Liver (tissue), 3 donors: ENCODE measurements at regions not wholly inside any gene's neighbourhood (a gene's known extent, or its start where the extent isn't known, plus 50 kb on each side); places are given as distances from the start of the nearest gene placed in this dataset.

ENCODE experiments used
- ATF3 ChIP-seq: IDR thresholded peaks from 2 replicates; pipeline ENCODE4 v1.6.1; 2016; ENCODE audit warnings: antibody characterized with exemption
- CTCF ChIP-seq: fragments of 150-350 bp; IDR thresholded peaks from 2 replicates; pipeline ENCODE4 v1.5.1; 2017; ENCODE audit warnings: improper control_type of control experiment, low read depth, low read length; ENCODE audit not compliant: missing input control
- GABPA ChIP-seq, 2 donors: IDR thresholded peaks in 1 of 2; conservative IDR thresholded peaks in 1 of 2; 2 replicates each; pipeline ENCODE4 v1.6.1; 2016; ENCODE audit warnings: antibody characterized with exemption in 2 of 2, mild to moderate bottlenecking in 1 of 2, moderate library complexity in 1 of 2
- JUND ChIP-seq, 2 donors: IDR thresholded peaks; 2 replicates each; pipeline ENCODE4 v1.6.1; 2016; ENCODE audit warnings: antibody characterized with exemption in 2 of 2
- RAD21 ChIP-seq, 2 donors: IDR thresholded peaks; 2 replicates each; pipeline ENCODE4 v1.6.1; 2016; ENCODE audit warnings: antibody characterized with exemption in 2 of 2, mild to moderate bottlenecking in 2 of 2
- REST ChIP-seq: IDR thresholded peaks from 2 replicates; pipeline ENCODE4 v1.6.1; 2016; ENCODE audit warnings: antibody characterized with exemption, mild to moderate bottlenecking
- ZBTB33 ChIP-seq: IDR thresholded peaks from 2 replicates; pipeline ENCODE4 v1.6.1; 2016; ENCODE audit warnings: antibody characterized with exemption
- donor health status: healthy.
- donor health status: healthy.

GRCh38 chr20:50259705-50260478 is 69.3 kb downstream of the CEBPB start:
- TF ChIP-seq ATF3 (no peak), CTCF (no peak), GABPA (IDR thresholded peaks at IDR 0.05 in 1 of 2, conservative IDR thresholded peaks at IDR 0.05 in 1 of 2) (no peak), ZBTB33 (no peak), REST (no peak), RAD21 (IDR thresholded peaks at IDR 0.05) (no peak), JUND (IDR thresholded peaks at IDR 0.05) (no peak)
